Activated CD4-positive, CD25-positive, alpha-beta regulatory T cell treated with anti-CD3 and anti-CD28 coated beads, Interleukin-2, amount 50 U/mL, for 24 hours (primary cell): ENCODE measurements at regions not wholly inside any gene's neighbourhood (a gene's known extent, or its start where the extent isn't known, plus 50 kb on each side); places are given as distances from the start of the nearest gene placed in this dataset.
A peak's percentile ranks its signal among the peaks of the same experiment; 100 is the strongest.
"Not testable (repeated sequence)": the region's sequence is repeated elsewhere in the genome, so short reads cannot be mapped to it uniquely, and the experiment has no call there.

Source experiments
- ATAC-seq, 2 donors: fragments of 150-1000 bp; cut with Tn5 transposase; one replicate each; pipeline ENCODE4 v1.10.0; 2021; ENCODE audit warnings: mild to moderate bottlenecking in 1 of 2, moderate library complexity in 1 of 2

DNA sequence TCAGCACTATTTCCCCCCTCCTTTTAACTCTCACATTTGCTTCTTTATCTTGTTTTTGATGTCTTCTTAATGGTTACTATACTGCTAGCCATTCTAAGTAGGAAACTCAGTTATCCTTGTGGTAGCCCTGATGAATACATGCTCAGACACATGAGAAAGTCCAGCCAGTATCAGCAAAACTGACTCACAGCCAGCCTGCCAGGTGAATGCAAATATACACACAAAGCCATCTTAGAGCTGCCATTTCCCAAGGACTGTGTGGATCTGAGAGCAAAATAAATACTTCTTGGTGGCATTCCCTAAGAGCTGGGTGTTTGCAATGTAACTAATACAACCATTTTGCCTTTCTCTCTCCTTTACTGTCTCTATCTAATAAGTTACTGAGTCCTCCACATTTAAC, 455.2 kb downstream of the CCER1 start:
- no peak for ATAC-seq

DNA sequence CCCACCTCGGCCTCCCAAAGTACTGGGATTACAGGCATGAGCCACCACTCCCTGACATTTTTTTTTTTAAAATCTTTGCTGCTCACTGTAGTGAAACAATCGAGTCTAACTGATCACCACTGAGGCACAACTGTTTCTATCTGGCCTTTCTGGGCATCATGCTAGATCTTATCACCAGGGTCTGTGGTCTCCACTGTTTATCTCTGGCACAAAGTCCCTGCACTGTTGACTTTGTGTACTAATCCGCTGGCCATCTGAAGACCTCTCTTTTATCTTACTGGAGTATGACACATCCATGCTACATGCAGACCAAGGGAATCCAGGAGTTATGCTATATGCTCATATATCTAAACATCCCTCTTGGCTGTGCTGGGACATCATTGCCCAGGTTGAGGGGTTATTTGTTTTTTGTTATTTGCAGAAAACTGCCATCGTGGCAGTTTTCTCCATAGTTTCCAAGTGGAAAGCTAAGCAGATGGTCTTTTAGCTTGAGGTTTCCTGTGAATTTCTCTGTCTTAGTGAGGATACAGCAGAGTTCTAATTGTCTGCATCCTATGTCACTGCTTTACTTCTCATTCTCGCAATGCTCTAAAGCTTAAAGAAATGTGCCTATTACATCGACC, 456.9 kb downstream of the CCER1 start:
- no peak for ATAC-seq

DNA sequence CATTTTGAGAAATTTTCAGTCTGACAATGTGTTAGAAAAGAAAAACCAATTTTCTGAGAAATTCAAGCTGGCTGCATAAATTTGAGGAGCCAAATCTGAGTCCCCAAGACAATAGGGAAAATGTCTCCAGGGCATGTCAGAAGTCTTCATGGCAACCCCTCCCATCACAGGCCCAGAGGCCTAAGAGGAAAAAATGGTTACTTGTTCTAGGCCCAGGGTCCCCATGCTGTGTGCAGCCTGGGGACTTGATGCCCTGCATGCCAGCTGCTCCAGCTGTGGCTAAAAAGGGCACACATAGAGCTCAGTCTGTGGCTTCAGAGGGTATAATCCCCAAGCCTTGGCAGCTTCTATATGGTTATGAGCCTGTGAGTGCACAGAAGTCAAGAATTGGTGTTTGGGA, 464.6 kb downstream of the CCER1 start:
- ATAC-seq, result no peak

DNA sequence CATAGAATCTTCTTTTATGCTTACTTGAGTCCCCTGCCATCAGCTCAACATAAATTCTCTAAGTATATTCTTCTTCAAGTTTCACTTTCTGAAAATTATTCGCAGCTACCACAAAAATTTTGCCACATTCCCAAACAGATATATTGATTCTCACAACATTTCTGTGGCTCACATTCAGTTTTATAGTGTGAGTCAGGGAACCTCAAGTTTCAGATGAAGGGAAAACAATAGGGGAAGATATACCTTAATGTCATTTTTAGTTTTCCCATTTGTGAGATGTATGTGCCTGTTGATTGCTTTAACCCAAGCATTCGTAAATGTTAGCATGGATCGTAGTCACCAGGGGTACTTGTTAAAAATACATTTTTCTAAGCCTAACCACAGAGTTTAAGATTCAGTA, 465.8 kb downstream of the CCER1 start:
- ATAC-seq, result no peak

DNA sequence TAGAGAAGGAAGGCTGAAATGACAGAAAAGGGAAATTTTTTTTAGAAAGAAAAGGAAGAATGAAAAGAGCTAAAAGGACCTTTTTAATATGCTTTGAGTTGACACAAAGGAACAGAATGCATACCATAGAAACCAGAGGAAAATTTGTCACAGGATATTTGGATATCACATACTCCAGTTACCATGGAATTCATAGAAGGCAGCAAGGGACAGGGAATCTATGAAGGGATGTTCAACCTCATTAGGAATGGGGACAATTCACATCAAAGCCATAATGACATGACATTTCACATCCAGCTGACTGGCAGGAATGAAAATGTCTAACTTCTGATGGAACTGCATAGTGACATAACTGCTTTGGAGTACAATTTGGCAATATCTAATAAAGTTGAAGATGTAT, 469.4 kb downstream of the CCER1 start:
- ATAC-seq, result no peak

DNA sequence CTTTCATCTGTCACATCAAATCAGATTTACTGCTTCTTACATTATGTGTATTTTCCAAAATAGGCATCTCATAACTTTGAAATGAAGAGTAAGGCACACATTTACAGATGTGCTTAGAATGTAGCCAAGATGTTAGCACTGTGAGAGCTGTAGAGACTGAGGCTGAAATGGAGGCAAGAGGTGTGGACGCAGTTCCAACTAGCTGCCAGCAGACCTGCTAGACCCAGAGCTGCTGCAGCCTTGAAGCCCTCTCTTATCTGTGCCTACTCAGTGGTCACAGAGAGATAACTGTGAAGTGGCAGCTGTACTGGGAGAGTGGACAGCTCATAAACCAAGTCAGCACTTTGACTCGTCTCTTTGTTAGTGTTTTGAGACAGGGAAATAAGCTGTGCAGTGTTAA, 470.9 kb downstream of the CCER1 start:
- ATAC-seq, result no peak

DNA sequence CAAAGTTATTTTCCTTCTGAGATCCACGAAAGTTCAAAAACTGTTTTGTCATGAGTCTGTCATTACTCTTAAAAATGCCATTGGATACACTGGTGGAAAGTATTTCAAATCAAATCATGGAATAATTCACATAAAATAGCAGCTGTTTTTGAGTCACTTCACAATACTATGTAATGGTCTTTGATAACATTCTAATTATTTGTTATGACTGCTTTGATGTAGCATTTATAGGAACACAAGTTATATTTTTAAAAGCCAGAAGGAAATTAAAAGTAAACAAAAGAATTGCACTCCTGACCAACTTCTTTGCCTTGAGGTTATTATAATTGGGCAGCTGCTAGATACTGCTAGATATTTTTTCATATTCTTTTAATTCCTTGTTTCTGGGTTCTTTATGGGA, 473.2 kb downstream of the CCER1 start:
- ATAC-seq, result no peak

DNA sequence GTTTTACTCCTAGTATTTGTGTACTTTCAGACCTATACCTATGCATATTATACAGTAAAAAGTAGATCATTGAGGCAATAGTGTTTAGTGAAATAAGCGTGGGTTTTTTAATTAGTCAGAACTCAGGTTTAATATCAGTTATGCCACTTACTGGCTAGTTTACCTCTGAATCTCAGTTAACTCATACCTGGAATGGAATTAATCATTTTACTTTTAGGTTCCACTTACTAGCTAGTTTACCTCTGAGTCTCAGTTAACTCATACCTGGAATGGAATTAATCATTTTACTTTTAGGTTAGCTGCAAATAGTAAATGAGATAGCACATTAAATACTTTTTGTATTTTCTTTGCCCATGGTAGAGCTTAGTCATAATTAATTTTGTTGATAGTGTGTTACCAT, 475.7 kb downstream of the CCER1 start:
- peak in 1 of 2 donors; percentile 13 for ATAC-seq

DNA sequence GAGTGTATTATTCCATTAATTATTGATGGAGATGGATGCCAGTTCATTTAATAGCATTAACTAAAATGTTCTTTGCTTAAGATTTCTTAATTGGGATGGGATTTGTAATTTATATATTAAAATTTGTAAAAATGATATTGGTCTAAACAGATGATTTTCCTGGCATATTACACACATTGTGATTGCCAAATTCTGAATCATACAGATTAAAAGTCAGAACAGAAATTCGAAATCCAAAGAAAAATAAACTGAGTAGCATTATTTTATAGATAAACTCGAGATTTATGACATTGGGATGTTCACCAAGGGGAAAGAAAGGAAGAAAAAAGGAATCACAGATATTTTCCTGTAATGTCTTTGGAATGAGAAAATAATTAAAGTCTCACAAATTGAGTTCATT, 481.1 kb downstream of the CCER1 start:
- no peak for ATAC-seq

DNA sequence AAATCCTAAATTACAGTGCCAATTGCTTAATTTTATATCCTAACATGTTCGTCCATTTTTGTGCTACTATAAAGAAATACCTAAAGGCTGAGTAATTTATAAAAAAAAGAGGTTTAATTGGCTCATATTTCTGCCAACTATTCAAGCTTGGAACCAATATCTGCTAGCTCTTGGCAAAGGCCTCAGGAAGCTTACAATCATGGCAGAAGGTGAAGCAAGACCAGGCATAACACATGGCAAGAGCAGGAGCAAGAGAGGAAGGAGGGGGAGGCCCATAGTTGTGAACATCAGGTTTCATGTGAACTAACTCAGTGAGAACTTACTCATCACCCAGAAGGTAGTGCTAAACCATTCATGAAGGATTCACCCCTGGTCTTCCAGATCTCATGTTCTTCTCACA, 494.3 kb downstream of the CCER1 start:
- no peak for ATAC-seq

DNA sequence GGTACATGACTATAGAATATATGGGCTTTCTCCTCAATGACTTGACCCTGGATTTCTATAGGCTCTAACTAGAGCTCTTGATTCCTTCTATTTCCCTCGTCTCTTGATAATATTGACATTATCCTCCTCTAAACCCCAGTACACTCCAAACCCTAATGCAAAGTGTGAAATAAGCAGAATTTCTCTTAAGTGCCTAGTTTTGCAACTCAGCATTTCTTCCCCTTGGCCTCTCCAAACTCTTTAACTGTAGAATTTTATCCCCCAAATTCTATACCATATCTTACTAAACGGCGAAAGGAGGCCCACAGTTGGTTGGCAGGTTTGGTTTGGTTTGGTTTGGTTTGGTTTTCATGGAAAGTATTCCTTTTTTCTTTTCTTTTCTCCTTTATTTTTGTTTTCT, 498.7 kb downstream of the CCER1 start:
- no peak for ATAC-seq

DNA sequence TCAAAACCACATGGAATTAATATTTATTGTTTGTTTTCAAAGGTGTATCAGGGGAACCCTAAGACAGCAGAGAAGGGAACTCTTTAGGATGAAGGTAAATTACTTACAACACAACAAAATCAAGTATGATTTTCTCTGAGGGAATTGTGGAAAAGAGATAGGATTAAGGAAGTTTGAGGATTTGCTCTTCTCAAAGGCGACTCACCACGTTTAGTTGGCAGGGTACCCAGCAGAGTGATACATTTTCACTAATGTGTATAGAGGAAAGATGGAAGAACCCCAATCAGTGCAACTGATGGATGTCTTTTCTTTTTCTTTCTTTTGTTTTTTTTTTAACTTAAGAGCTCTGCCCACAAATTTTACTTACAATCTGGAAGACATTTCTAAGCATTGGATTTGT, 499.2 kb downstream of the CCER1 start:
- ATAC-seq, result no peak

DNA sequence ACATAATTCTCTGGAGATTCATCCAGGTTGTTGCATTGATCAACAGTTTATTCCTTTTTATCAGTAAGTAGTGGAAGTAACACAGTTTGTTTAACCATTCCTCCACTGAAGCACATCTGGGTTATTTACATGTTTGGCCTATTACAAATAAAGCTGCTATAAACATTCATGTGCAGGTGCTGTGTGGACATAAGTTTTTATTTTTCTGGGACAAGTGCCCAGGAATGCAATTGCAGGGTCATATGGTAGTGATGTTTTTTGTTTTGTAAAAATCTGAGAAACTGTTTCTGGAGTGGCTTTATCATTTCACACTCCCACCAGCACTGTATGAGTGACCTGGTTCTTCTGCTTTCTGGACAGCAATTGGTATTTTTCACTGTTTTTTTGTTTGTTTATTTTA, 505.4 kb downstream of the CCER1 start:
- ATAC-seq, result no peak

DNA sequence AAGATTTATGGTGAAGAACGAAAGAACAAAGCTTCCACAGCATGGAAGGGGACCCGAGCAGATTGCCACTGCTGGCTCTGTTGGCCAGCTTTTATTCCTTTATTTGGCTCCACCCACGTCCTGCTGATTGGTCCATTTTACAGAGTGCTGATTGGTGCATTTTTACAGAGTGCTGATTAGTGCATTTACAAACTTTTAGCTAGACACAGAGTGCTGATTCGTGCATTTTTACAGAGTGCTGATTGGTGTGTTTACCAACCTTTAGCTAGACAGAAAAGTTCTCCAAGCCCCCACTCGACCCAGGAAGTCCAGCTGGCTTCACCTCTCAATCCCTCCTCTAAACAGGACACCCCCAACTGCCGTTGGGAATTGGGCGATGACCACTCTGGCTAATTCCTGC, 511.5 kb downstream of the CCER1 start:
- ATAC-seq, result not testable (repeated sequence)

DNA sequence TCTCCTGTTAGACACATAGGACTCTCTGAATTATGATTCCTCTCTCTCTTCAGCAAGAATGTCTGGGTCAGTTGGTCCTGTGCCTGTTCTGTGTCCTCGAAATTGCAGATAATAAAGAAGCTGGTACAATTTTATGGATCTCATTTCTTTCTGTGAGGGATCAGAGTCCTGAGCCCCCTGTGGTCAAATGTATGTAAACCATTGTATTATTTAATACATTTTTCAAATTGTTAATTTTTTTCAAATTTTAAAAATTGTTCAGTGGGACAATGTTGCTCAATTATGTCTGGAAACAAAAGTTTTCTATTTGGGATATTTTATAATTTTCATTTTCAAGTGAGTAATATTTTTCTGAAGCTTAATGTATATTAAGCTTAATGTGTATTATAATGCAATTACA, 513.5 kb downstream of the CCER1 start:
- ATAC-seq, result no peak

DNA sequence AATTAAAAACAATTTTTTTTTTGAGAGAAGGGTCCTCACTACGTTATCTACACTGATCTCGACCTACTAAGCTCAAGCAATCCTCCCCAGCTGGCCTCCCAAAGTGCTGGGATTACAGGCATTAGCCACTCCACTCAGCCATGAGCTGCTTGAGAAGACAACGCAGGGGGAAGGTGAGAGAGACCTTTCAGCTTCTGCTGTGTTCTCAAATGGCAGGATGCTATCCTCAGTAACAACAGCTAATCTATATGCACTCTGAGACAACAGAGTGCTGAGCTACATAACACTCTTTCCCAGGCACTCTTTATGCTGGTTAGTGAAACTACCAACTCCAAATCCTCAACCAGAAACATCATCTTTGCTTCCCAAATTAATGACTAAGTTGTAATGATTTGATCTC, 526.1 kb downstream of the CCER1 start:
- no peak for ATAC-seq

DNA sequence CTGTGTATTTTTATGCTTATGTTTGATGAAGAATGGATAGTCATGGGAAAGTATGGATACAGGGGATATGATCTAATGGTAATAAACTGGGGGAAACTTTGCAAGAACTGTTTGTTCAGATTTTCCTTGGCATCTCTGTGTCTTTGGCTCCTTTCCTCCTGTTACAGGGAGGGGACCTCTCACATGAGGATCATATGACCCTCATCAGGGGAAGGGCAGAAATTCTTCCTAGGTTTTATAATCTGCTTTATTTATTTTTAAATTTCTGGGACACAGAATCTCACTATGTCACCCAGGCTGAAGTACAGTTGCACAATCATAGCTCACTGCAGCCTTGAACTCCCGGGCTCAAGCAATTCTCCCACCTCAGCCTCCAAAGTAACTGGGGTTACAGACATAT, 526.5 kb downstream of the CCER1 start:
- ATAC-seq, result no peak

DNA sequence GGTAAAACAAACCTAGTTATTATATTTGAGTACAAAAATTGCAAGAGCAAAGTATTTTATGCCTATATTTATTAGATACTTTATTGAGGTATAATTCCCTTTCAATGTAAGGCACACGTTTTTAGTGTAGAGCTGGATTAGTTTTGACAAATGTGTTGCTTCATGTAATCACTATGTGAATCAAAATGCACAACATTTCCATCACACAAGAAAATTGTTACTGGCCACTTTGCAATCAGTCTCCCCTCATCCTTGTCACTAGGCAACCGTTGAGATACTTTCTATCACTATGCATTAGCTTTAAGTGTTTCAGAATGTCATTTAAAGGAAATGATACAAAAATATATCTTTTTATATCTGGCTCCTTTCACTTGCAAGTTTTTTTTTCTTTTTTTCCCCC, 531.0 kb downstream of the CCER1 start:
- ATAC-seq, result no peak

DNA sequence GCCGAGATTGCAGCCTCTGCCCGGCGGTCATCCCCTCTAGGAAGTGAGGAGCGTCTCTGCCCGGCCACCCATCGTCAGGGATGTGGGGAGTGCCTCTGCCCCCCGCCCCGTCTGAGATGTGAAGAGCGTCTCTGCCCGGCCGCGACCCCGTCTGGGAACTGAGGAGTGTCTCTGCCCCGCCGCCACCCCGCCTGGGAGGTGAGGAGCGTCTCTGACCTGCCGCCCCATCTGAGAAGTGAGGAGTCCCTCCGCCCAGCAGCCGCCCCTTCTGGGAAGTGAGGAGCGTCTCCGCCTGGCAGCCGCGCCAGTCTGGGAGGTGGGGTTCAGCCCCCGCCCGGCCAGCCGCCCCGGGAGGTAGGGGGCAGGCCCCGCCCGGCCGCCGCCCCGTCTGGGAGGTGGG, 544.0 kb downstream of the CCER1 start:
- no peak for ATAC-seq

DNA sequence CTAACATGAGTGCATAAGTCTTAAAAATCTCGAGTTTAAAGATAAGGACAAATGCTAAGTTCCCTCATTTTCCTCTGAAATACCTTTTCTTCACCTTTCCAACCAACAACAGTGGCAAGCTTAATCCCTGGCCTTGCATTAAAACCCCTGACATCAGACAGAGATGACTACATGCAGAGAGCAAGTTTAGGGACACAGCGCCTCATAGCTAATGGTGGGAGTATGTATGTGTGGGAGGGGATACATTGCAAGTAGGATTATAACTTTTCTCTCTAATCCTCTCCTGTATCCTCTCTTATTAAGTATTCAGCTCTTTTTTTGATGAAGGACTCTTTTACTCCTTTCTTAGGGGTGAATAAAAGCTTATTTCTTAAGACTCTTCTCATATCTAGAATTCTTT, 547.1 kb downstream of the CCER1 start:
- ATAC-seq, result no peak

DNA sequence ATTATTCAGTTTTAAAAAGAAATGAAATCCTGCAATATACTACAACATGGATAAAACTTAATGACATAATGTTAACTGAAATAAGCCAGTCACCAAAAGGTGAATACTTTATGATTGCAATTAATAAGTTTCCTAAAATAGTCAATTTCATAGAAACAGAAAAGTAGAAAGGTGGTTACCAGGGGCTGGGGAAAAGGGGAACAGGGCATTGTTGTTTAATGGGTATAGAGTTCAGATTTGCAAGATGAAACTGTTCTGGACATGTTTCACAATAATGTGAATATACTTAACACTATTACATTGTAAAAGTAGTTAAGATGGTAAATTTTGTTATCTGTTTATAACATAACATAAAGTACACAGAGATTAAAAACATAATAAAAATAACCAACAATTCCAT, 550.9 kb downstream of the CCER1 start:
- no peak for ATAC-seq

DNA sequence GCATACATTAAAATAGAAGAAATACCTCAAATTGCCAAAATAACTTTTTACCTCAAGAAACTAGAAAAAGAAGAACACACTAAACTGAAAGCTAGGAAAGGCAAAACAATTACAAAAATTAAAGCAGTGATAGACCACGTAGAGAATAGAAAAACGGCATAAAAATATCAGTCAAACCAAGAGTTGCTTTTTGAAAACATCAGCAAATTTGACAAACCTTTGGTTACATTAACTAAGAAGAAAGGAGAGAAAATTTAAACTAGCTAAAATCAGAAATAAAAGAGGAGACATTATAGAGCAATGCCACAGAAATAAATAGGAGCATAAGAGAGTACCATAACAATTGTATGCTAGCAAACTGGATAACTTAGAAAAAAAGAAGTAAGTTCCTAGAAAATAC, 553.8 kb downstream of the CCER1 start:
- ATAC-seq, result no peak

DNA sequence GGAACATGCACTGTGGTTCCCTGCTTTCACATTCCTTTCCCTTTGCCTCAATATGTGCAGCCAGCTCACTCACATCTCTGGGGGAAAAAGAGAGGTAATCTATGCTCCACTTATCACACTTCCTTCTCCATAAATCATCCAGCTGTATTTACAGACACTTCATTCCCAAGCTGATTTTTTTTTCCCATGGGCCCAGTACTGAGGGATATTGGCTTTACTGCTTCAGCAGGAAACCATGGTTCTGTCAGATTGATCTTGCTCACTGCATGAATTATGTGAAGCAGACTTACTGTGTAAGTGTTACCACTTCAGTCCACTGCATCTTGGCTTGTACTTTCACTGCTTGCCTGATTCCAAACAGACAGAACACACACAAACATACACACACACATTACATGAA, 555.6 kb downstream of the CCER1 start:
- ATAC-seq, result no peak

DNA sequence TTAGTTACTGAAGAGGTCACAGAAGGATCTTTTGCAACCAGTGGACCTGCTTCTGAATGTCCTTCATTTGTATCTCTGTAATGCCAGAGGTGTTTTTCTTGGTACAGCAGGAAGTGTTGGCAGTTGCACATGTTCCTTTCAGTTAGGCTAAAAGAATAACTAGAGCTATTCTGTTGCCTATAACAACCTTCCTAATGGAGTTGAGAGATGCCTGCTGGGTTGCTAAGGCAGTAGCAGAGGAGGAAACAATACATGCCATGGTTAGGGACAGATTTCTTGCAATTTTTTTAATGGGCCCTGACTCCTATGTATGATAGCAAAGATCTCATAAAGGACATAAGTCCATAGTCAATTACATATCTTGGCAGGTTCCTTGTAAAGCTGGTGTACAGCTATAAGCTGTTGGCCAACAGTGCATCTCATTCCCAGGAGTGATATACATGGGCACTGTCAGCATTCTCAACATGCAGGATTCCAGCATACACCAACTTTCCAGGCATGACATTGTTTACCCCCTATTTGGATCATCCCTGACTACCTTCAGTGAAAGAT, 556.6 kb downstream of the CCER1 start:
- no peak for ATAC-seq

DNA sequence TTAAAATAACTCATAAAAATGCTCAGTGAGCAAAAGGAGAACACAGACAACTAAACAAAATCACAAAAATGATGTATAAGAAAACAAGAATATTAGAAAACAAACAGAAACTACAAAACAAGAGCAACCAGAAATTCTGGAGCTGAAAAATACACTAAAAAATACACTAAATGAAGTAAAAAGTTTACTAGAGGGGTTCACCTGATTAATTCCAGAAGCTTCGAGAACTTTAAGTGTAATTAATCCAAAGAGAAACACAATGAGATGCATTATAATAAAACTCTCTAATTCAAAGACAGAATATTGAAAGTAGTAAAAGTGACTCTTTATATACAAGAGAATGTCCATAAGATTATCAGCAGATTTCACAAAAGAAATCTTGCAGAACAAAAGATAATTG, 558.4 kb downstream of the CCER1 start:
- no peak for ATAC-seq

DNA sequence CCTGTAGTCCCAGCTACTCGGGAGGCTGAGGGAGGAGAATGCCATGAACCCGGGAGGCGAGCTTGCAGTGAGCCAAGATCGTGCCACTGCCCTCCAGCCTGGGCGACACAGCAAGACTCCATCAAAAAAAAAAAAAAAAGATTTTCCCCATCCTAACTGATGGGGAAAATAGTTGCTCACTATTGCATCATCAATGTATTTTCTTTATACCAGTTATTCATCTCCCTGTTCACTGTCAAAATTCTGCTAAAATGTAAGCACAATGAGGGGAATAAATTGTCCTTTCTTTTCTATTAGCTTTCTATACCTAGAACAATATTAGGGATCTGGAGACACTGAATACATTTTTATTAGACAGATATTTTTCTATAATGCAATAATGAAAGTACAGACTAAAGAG, 561.3 kb downstream of the CCER1 start:
- no peak for ATAC-seq
